ENCODE measurements at regions not wholly inside any gene's neighbourhood (a gene's known extent, or its start where the extent isn't known, plus 50 kb on each side); places are given as distances from the start of the nearest gene placed in this dataset.

DNA sequence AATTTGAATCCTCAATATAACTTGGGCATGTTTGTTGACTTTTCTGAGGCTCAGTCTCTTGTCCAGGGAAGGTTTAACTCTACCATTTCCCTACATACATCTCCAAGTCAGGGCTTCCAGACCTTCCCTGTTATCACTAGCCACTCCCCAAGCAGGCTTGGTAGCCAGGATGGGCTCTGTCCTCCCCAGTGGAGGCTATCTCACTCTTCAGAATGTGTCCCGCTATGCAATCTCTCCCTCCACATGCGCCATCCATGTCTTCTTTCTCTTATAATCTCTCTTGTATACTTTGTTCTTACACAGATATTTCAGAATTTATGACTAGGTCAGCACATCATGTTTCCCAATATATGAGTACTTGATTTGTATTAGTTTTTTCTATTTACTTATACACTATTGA lies 310.4 kb downstream of the HGF start:
- no peak for TF ChIP-seq FOXM1 (IDR thresholded peaks at IDR 0.05; ENCODE audit: borderline replicate concordance, low read depth)
- TF ChIP-seq TAF1 (IDR thresholded peaks at IDR 0.05; ENCODE audit: low read depth): no peak
- no peak for TF ChIP-seq RAD21 (IDR thresholded peaks at IDR 0.05; ENCODE audit: low read depth)
- TF ChIP-seq CEBPB (IDR thresholded peaks at IDR 0.05): no peak
- no peak for TF ChIP-seq EP300 (IDR thresholded peaks at IDR 0.05; ENCODE audit: borderline replicate concordance)
- TF ChIP-seq, protein P1, sequence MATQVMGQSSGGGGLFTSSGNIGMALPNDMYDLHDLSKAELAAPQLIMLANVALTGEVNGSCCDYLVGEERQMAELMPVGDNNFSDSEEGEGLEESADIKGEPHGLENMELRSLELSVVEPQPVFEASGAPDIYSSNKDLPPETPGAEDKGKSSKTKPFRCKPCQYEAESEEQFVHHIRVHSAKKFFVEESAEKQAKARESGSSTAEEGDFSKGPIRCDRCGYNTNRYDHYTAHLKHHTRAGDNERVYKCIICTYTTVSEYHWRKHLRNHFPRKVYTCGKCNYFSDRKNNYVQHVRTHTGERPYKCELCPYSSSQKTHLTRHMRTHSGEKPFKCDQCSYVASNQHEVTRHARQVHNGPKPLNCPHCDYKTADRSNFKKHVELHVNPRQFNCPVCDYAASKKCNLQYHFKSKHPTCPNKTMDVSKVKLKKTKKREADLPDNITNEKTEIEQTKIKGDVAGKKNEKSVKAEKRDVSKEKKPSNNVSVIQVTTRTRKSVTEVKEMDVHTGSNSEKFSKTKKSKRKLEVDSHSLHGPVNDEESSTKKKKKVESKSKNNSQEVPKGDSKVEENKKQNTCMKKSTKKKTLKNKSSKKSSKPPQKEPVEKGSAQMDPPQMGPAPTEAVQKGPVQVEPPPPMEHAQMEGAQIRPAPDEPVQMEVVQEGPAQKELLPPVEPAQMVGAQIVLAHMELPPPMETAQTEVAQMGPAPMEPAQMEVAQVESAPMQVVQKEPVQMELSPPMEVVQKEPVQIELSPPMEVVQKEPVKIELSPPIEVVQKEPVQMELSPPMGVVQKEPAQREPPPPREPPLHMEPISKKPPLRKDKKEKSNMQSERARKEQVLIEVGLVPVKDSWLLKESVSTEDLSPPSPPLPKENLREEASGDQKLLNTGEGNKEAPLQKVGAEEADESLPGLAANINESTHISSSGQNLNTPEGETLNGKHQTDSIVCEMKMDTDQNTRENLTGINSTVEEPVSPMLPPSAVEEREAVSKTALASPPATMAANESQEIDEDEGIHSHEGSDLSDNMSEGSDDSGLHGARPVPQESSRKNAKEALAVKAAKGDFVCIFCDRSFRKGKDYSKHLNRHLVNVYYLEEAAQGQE (IDR thresholded peaks at IDR 0.05; ENCODE audit: low read depth): no peak
- no peak for TF ChIP-seq YY1 (IDR thresholded peaks at IDR 0.05; ENCODE audit: low read depth)
- TF ChIP-seq TEAD4 (IDR thresholded peaks at IDR 0.05): no peak
- TF ChIP-seq ZBTB7A (IDR thresholded peaks at IDR 0.05; ENCODE audit: low read depth): no peak
- TF ChIP-seq EGR1 (IDR thresholded peaks at IDR 0.05): no peak
- TF ChIP-seq, protein P2, sequence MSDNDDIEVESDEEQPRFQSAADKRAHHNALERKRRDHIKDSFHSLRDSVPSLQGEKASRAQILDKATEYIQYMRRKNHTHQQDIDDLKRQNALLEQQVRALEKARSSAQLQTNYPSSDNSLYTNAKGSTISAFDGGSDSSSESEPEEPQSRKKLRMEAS (IDR thresholded peaks at IDR 0.05): no peak
- TF ChIP-seq, protein P3, sequence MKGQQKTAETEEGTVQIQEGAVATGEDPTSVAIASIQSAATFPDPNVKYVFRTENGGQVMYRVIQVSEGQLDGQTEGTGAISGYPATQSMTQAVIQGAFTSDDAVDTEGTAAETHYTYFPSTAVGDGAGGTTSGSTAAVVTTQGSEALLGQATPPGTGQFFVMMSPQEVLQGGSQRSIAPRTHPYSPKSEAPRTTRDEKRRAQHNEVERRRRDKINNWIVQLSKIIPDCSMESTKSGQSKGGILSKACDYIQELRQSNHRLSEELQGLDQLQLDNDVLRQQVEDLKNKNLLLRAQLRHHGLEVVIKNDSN (IDR thresholded peaks at IDR 0.05): no peak
- TF ChIP-seq TCF12 (IDR thresholded peaks at IDR 0.05; ENCODE audit: low read depth): no peak

Measured in Ishikawa (cell line).